Heart right ventricle (tissue), 16 donors: ENCODE measurements at regions not wholly inside any gene's neighbourhood (a gene's known extent, or its start where the extent isn't known, plus 50 kb on each side); places are given as distances from the start of the nearest gene placed in this dataset.

Experiments used
- ATAC-seq, 8 donors: fragments of 200-7000 bp; cut with Tn5 transposase; one replicate each; pipeline ENCODE4 v1.9.1; 2020; ENCODE audit warnings: mild to moderate bottlenecking in 8 of 8, moderate library complexity in 8 of 8, moderate number of reproducible peaks in 1 of 8
- DNase-seq, 2 donors: peaks; one replicate each; pipeline ENCODE4 v3.0.0-alpha.2; 2020
- H3K27ac ChIP-seq, 10 donors: fragments of 200-600 bp; sonication (generic) in 2 of 10; one replicate each; pipeline versions ENCODE4 v1.5.0 to v1.8.0; 2020 to 2022; ENCODE audit warnings: mild to moderate bottlenecking in 3 of 10
- H3K27me3 ChIP-seq, 7 donors: fragments of 200-600 bp; one replicate each; pipeline ENCODE4 v1.8.0; 2021 to 2022; ENCODE audit warnings: mild to moderate bottlenecking in 2 of 7
- H3K36me3 ChIP-seq, 9 donors: fragments of 200-600 bp; sonication (generic) in 1 of 9; one replicate each; pipeline versions ENCODE4 v1.5.0 to v1.8.0; 2020 to 2022; ENCODE audit warnings: mild to moderate bottlenecking in 2 of 9
- H3K4me1 ChIP-seq, 9 donors: fragments of 200-600 bp; sonication (generic) in 1 of 9; one replicate each; pipeline versions ENCODE4 v1.5.0 to v1.8.0; 2020 to 2022; ENCODE audit warnings: mild to moderate bottlenecking in 4 of 9
- H3K4me3 ChIP-seq, 10 donors: fragments of 200-600 bp; sonication (generic) in 2 of 10; one replicate each; pipeline versions ENCODE4 v1.5.0 to v1.8.0; 2020 to 2022; ENCODE audit warnings: mild to moderate bottlenecking in 7 of 10, moderate library complexity in 2 of 10
- H3K9me3 ChIP-seq, 11 donors: fragments of 200-600 bp in 10 of 11; sonication (generic) in 2 of 11; one replicate each; pipeline versions ENCODE4 v1.5.0 to v1.8.0; 2013 to 2022; ENCODE audit warnings: mild to moderate bottlenecking in 2 of 11, control low read depth in 1 of 11, moderate library complexity in 1 of 11
- CTCF ChIP-seq, 9 donors: fragments of 200-600 bp; sonication (generic) in 2 of 9; IDR thresholded peaks; one replicate each; pipeline versions ENCODE4 v1.5.0 to v1.8.0; 2021 to 2022; ENCODE audit warnings: antibody characterized with exemption in 9 of 9, mild to moderate bottlenecking in 5 of 9, moderate library complexity in 1 of 9
- WGBS, 2 donors: extraction: QIAGEN DNeasy Blood & Tissue Kit; methylation state at CpG; one replicate each; pipeline ENCODE4 v1.1.7; 2013; ENCODE audit warnings: inconsistent platforms in 1 of 2; 5-methylcytosine and 5-hydroxymethylcytosine counted together
- intact Hi-C, 10 donors: fragments of 100-400 bp; cut with DNase I; formaldehyde crosslinking; loops; one replicate each; pipeline versions ENCODE4 v1.11.1 to v1.14.2; 2022
- donor health status: Arrhythmogenic right ventricular cardiomyopathy.
- donor health status: ischemic (EF 13 %, LVEDD 7.1; RV severe dilation, severe dysfunction).
- donor health status: healthy with polysubstance abuse.
- donor health status: DM: no; HTN: yes; CAD: no.
- donor health status: DM: no; HTN: no; CAD: no.
- donor health status: ischemic (EF 25% LVEDD 6.9; RV normal size, moderate dysfunction).
- donor health status: ischemic (EF 25% LVEDD 5.7; RV mildly dilated, moderate dysfunction).
- donor health status: healthy.
- donor health status: DM: yes; HTN: yes; CAD: no.
- donor health status: Ischemic cardiomyopathy.
- donor health status: ischemic (EF 35%, LVEDD 5.7; RV mildly dilated, moderate dysfunction).
- donor health status: nonischemic (EF 11% LVEDD 7.7; RV severe dilation, severe dysfunction).
- donor health status: DM: yes; HTN: yes; CAD: no.
- donor health status: PGD.
- donor health status: ischemic (EF 29% LVEDD 5.4; RV normal size, mild dysfunction).
- donor health status: nonischemic (EF 23%, LVEDD 6.1; RV moderate dilation, normal function).

- Histone ChIP-seq H3K36me3 (no peaks in the 10 kb centered on the region), H3K27ac (no peak overlapping the region), H3K4me1 (peaks cover 0 to 4% (median 0%) of the 10 kb centered on the region in 9 donors), H3K4me3 (no peak overlapping the region), H3K27me3 (peaks cover 0 to 40% (median 21%) of the 10 kb centered on the region in 7 donors), H3K9me3 (peaks cover 0 to 22% (median 10%) of the 10 kb centered on the region in 11 donors)
- intact Hi-C loops: no loop called here
- ATAC-seq (no peak), DNase-seq (no peak)
- no peak for TF ChIP-seq CTCF (IDR thresholded peaks at IDR 0.05)
These were observed 190.8 kb downstream of the ERMARD start for GRCh38 chr6:169942173-169942572.

GRCh38 chr6:169940481-169941271, 189.3 kb downstream of the ERMARD start:
- Histone ChIP-seq H3K36me3 (no peaks in the 10 kb centered on the region), H3K9me3 (peaks cover 0 to 22% (median 10%) of the 10 kb centered on the region in 11 donors), H3K27ac (no peak overlapping the region), H3K4me3 (no peak overlapping the region), H3K27me3 (peaks cover 0 to 55% (median 21%) of the 10 kb centered on the region in 7 donors), H3K4me1 (peaks cover 0 to 4% (median 0%) of the 10 kb centered on the region in 9 donors)
- ATAC-seq (no peak), DNase-seq (no peak)
- intact Hi-C loops: no loop called here
- no peak for TF ChIP-seq CTCF (IDR thresholded peaks at IDR 0.05)
- WGBS, 2 donors: 56 to 64% methylated on average over 26 of the region's 26 CpGs

GRCh38 chr6:169939554-169940164, 188.2 kb downstream of the ERMARD start:
- H3K9me3 ChIP-seq: peaks cover 0 to 21% (median 10%) of the 10 kb centered on the region in 11 donors
- H3K36me3 ChIP-seq: no peaks in the 10 kb centered on the region
- TF ChIP-seq CTCF (IDR thresholded peaks at IDR 0.05): no peak
- no peak overlapping the region for H3K4me3 ChIP-seq
- H3K4me1 ChIP-seq: peaks cover 0 to 8% (median 0%) of the 10 kb centered on the region in 9 donors
- no peak overlapping the region for H3K27ac ChIP-seq
- peaks cover 0 to 55% (median 21%) of the 10 kb centered on the region in 7 donors for H3K27me3 ChIP-seq
- ATAC-seq (no peak), DNase-seq (no peak)
- 94% methylated on average over 32 of the region's 32 CpGs for WGBS, 2 donors
- intact Hi-C loops: loop anchor here in 2 of 10 donors (10.0 kb wide), 1 partner anchor 105 kb away; no protein-coding TSS in a partner anchor

GRCh38 chr6:169938731-169939130, 187.3 kb downstream of the ERMARD start:
- 83 to 87% methylated on average over 15 of the region's 15 CpGs for WGBS, 2 donors
- H3K9me3 ChIP-seq: peaks cover 0 to 11% (median 4%) of the 10 kb centered on the region in 11 donors
- peaks cover 0 to 55% (median 21%) of the 10 kb centered on the region in 7 donors for H3K27me3 ChIP-seq

More at GRCh38 chr6:169938731-169939130, 187.3 kb downstream of the ERMARD start:
- DNase-seq: no peak
- Histone ChIP-seq H3K27ac (no peak overlapping the region), H3K4me3 (no peak overlapping the region), H3K4me1 (peaks cover 0 to 13% (median 3%) of the 10 kb centered on the region in 9 donors), H3K36me3 (no peaks in the 10 kb centered on the region)
- no peak for TF ChIP-seq CTCF (IDR thresholded peaks at IDR 0.05)
- intact Hi-C loops: loop anchor here in 2 of 10 donors (10.0 kb wide), 1 partner anchor 104 kb away; no protein-coding TSS in a partner anchor
- no peak for ATAC-seq
